RWPE2 (cell line): ENCODE measurements at regions not wholly inside any gene's neighbourhood (a gene's known extent, or its start where the extent isn't known, plus 50 kb on each side); places are given as distances from the start of the nearest gene placed in this dataset.
"Not testable (repeated sequence)": the region's sequence is repeated elsewhere in the genome, so short reads cannot be mapped to it uniquely, and the experiment has no call there.

Source experiments
- ATAC-seq: fragments of 200-7000 bp; cut with Tn5 transposase; 3 replicates; pipeline ENCODE4 v1.9.1; 2021; ENCODE audit warnings: low read depth
- DNase-seq: peaks from one replicate; pipeline ENCODE4 v3.0.0-alpha.2; 2020; ENCODE audit warnings: low spot score
- H3K27ac ChIP-seq: fragments of 450-650 bp; 2 replicates; pipeline ENCODE4 v1.5.1; 2017; ENCODE audit warnings: mild to moderate bottlenecking; ENCODE audit not compliant: poor library complexity, severe bottlenecking
- H3K27me3 ChIP-seq: fragments of 250-450 bp; sonication (Bioruptor Pico); 2 replicates; pipeline ENCODE4 v1.5.1; 2021; ENCODE audit warnings: mild to moderate bottlenecking, moderate library complexity; ENCODE audit not compliant: insufficient read depth, poor library complexity, severe bottlenecking
- H3K36me3 ChIP-seq: fragments of 250-450 bp; sonication (Bioruptor Pico); 2 replicates; pipeline ENCODE4 v1.5.1; 2020; ENCODE audit warnings: low read depth, mild to moderate bottlenecking, moderate library complexity
- H3K4me1 ChIP-seq: fragments of 250-450 bp; sonication (Bioruptor Pico); 2 replicates; pipeline ENCODE4 v1.5.1; 2021; ENCODE audit warnings: mild to moderate bottlenecking, moderate library complexity; ENCODE audit not compliant: insufficient read depth, poor library complexity, severe bottlenecking
- H3K4me3 ChIP-seq: fragments of 250-450 bp; sonication (Bioruptor Pico); 2 replicates; pipeline ENCODE4 v1.5.1; 2021; ENCODE audit warnings: mild to moderate bottlenecking, moderate library complexity; ENCODE audit not compliant: severe bottlenecking
- H3K9me3 ChIP-seq: fragments of 250-450 bp; sonication (Bioruptor Pico); 2 replicates; pipeline ENCODE4 v1.5.1; 2021; ENCODE audit warnings: mild to moderate bottlenecking, moderate library complexity; ENCODE audit not compliant: severe bottlenecking
- CTCF ChIP-seq: fragments of 450-650 bp; IDR thresholded peaks from one replicate; pipeline ENCODE4 v1.5.1; 2017; ENCODE audit warnings: mild to moderate bottlenecking, moderate library complexity; ENCODE audit not compliant: poor library complexity, severe bottlenecking

GRCh38 chr6:74346936-74347535 lies 651.0 kb downstream of the CD109 start:
- ATAC-seq (no peak), DNase-seq (no peak)
- Histone ChIP-seq H3K4me1 (no peaks in the 10 kb centered on the region), H3K27ac (no peak overlapping the region), H3K4me3 (no peak overlapping the region), H3K36me3 (no peaks in the 10 kb centered on the region), H3K9me3 (no peaks in the 10 kb centered on the region), H3K27me3 (no peaks in the 10 kb centered on the region)
- no peak for TF ChIP-seq CTCF

- Histone ChIP-seq H3K27me3 (no peaks in the 10 kb centered on the region), H3K4me1 (no peaks in the 10 kb centered on the region), H3K9me3 (no peaks in the 10 kb centered on the region), H3K27ac (no peak overlapping the region), H3K36me3 (no peaks in the 10 kb centered on the region), H3K4me3 (no peak overlapping the region)
- peak; percentile 58 for TF ChIP-seq CTCF
- ATAC-seq (no peak), DNase-seq (no peak)
Measured at GRCh38 chr6:74343804-74344203, 647.8 kb downstream of the CD109 start.

GRCh38 chr6:74343321-74343720 lies 647.3 kb downstream of the CD109 start:
- not testable (repeated sequence) for H3K27me3 ChIP-seq, H3K27ac ChIP-seq, H3K9me3 ChIP-seq, H3K4me1 ChIP-seq, ATAC-seq, H3K4me3 ChIP-seq, H3K36me3 ChIP-seq, DNase-seq

GRCh38 chr6:74334722-74335121 lies 638.7 kb downstream of the CD109 start:
- TF ChIP-seq CTCF, result no peak
- no peaks in the 10 kb centered on the region for H3K9me3 ChIP-seq
- no peak overlapping the region for H3K27ac ChIP-seq
- no peak overlapping the region for H3K4me3 ChIP-seq
- no peak for DNase-seq
- ATAC-seq, result no peak
- H3K4me1 ChIP-seq, result no peaks in the 10 kb centered on the region
- H3K27me3 ChIP-seq, result no peaks in the 10 kb centered on the region
- H3K36me3 ChIP-seq, result no peaks in the 10 kb centered on the region

DNA sequence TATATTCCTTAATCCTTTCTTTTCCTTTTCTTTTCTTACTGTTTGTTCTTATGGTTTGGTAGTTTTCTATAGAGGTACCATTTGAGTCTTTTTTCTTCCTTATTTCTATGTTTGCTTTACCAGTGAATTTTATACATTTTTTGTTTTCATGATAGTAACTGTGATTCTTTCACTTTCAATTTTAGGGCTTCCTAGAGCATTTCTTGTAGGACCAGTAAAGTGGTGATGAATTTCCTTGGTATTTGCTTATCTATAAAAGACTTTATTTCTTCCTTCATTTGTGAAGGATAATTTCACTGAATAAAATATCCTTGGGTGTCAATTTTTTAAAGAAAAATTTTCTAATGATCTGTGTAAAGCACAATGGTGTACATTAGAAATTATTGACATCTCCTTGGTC lies 637.4 kb downstream of the CD109 start:
- DNase-seq, result no peak
- no peak overlapping the region for H3K27ac ChIP-seq
- no peak for TF ChIP-seq CTCF
- no peaks in the 10 kb centered on the region for H3K36me3 ChIP-seq
- H3K27me3 ChIP-seq, result no peaks in the 10 kb centered on the region
- H3K4me3 ChIP-seq, result no peak overlapping the region
- no peaks in the 10 kb centered on the region for H3K4me1 ChIP-seq
- no peaks in the 10 kb centered on the region for H3K9me3 ChIP-seq
- no peak for ATAC-seq
